CD4-positive, CD25-positive, alpha-beta regulatory T cell (primary cell): ENCODE measurements at regions not wholly inside any gene's neighbourhood (a gene's known extent, or its start where the extent isn't known, plus 50 kb on each side); places are given as distances from the start of the nearest gene placed in this dataset.

Source experiments
- ATAC-seq, 2 donors: fragments of 150-1000 bp; cut with Tn5 transposase; one replicate each; pipeline ENCODE4 v1.10.0; 2021; ENCODE audit warnings: low read depth in 2 of 2, moderate number of reproducible peaks in 2 of 2, moderate library complexity in 1 of 2
- DNase-seq, 3 donors: peaks; one replicate each; pipeline versions ENCODE4 v3.0.0 to v3.0.0-alpha.2; 2012 to 2022; ENCODE audit warnings: mixed read lengths in 1 of 3
- H3K27ac ChIP-seq: one replicate; pipeline ENCODE4 v1.7.0; 2013; ENCODE audit warnings: mild to moderate bottlenecking, low read length; ENCODE audit not compliant: insufficient read depth, poor library complexity, severe bottlenecking
- H3K27me3 ChIP-seq: one replicate; pipeline ENCODE4 v1.7.0; 2013; ENCODE audit warnings: low read length; ENCODE audit not compliant: control insufficient read depth, insufficient read depth
- H3K36me3 ChIP-seq: one replicate; pipeline ENCODE4 v1.7.0; 2013; ENCODE audit warnings: mild to moderate bottlenecking, low read length, moderate library complexity; ENCODE audit not compliant: control insufficient read depth, insufficient read depth
- H3K4me1 ChIP-seq: 2 replicates; pipeline ENCODE4 v1.7.0; 2013; ENCODE audit warnings: mild to moderate bottlenecking, low read length; ENCODE audit not compliant: insufficient read depth, control insufficient read depth, poor library complexity, severe bottlenecking
- H3K4me3 ChIP-seq: one replicate; pipeline ENCODE4 v1.7.0; 2013; ENCODE audit warnings: low read depth, mild to moderate bottlenecking, low read length, moderate library complexity
- H3K9me3 ChIP-seq, 2 experiments: 1 replicate in 1 of 2; 2 replicates in 1 of 2; pipeline ENCODE4 v1.7.0; 2013; ENCODE audit warnings: low read length in 2 of 2, mild to moderate bottlenecking in 1 of 2, moderate library complexity in 1 of 2; ENCODE audit not compliant: control insufficient read depth in 2 of 2
- H3K27ac Mint-ChIP-seq, 3 donors: one replicate each; pipeline ENCODE4 v1.8.0; 2020 to 2022; ENCODE audit warnings: mild to moderate bottlenecking in 3 of 3, mixed read lengths in 3 of 3, moderate library complexity in 2 of 3
- H3K27me3 Mint-ChIP-seq: one replicate; pipeline ENCODE4 v1.8.0; 2022; ENCODE audit warnings: mild to moderate bottlenecking, mixed read lengths
- H3K36me3 Mint-ChIP-seq: one replicate; pipeline ENCODE4 v1.8.0; 2020; ENCODE audit warnings: mixed read lengths
- H3K4me1 Mint-ChIP-seq, 4 donors: one replicate each; pipeline ENCODE4 v1.8.0; 2020 to 2022; ENCODE audit warnings: mixed read lengths in 4 of 4, mild to moderate bottlenecking in 1 of 4
- H3K4me3 Mint-ChIP-seq, 4 donors: one replicate each; pipeline ENCODE4 v1.8.0; 2020 to 2022; ENCODE audit warnings: mild to moderate bottlenecking in 4 of 4, mixed read lengths in 4 of 4, moderate library complexity in 3 of 4
- H3K9me3 Mint-ChIP-seq, 7 donors: one replicate each; pipeline ENCODE4 v1.8.0; 2020 to 2022; ENCODE audit warnings: mixed read lengths in 7 of 7, mild to moderate bottlenecking in 3 of 7, moderate library complexity in 2 of 7

DNA sequence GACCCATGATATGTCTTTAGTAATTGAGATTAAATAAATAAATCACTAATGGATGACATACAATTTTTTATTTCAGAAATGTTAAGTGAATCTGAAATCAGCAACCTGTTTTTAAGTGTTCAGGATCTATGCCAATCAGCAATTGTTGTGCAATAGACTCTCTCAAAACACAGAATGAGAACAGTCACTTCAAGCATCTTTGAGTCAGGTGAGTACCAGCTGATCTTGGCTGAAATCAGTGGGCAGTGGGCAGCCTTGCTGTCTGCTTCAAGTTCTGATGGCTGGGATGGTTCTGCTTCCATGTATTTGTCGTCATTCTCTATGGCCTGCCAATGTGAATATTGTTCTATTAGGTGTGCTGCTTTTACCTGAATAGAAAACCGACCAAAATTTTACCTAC lies 82.3 kb upstream of the NRG3 start:
- Histone ChIP-seq H3K36me3 (no peaks in the 10 kb centered on the region), H3K4me3 (no peak overlapping the region), H3K4me1 (no peaks in the 10 kb centered on the region), H3K27ac (no peak overlapping the region), H3K27me3 (no peaks in the 10 kb centered on the region), H3K9me3 (peaks cover 0 to 4% of the 10 kb centered on the region in 2 experiments)
- Mint-ChIP-seq H3K4me1 (no peaks in the 10 kb centered on the region), H3K9me3 (peaks cover 0 to 10% (median 4%) of the 10 kb centered on the region in 7 donors), H3K36me3 (no peaks in the 10 kb centered on the region), H3K27ac (no peak overlapping the region), H3K4me3 (no peak overlapping the region), H3K27me3 (no peaks in the 10 kb centered on the region)
- DNase-seq = no peak
- no peak for ATAC-seq

DNA sequence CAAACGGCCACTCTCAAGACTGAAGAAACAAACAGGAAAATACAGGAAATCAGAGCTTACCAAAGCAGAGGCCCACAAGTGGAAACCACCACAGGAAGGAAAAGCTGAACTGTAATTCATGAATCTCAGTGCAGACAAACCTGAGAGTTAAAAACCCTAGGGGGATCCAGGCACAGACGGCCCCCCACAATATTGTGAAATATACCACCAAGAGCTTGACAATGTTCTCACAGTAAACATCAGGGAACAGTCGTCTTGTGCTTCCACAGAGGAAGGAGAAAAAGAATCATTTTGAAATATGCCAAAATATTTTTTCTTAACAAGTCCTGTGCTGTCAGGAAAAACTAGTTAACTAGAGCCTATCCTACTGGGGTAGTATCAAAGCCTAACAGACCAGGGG lies 68.2 kb upstream of the NRG3 start:
- H3K27me3 ChIP-seq = no peaks in the 10 kb centered on the region
- H3K27me3 Mint-ChIP-seq = no peaks in the 10 kb centered on the region
- H3K4me1 Mint-ChIP-seq = no peaks in the 10 kb centered on the region
- no peak overlapping the region for H3K27ac ChIP-seq
- no peak for ATAC-seq
- H3K36me3 Mint-ChIP-seq = no peaks in the 10 kb centered on the region
- no peak for DNase-seq
- H3K27ac Mint-ChIP-seq = no peak overlapping the region
- peaks cover 3 to 21% (median 18%) of the 10 kb centered on the region in 7 donors for H3K9me3 Mint-ChIP-seq
- H3K4me3 ChIP-seq = no peak overlapping the region
- H3K9me3 ChIP-seq = peaks cover 2 to 16% of the 10 kb centered on the region in 2 experiments
- no peaks in the 10 kb centered on the region for H3K36me3 ChIP-seq
- H3K4me1 ChIP-seq = no peaks in the 10 kb centered on the region
- H3K4me3 Mint-ChIP-seq = no peak overlapping the region

DNA sequence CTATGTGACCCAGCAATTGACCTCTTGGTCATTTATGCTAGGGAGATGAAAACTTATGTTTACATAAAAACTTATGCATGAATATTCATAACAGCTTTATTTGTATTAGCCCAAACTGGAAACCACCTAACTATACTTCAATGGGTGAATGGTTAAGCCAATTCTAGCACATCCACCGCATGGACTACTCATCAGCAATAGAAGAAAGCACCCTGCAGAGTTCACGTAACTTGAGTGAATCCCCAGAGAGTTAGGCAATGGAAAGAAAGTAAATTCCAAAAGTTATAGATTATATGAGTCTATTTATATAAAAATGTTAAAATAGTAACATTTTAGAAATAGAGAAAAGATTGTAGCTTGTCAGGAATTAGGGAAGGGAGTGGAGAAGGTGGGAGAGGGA lies 60.2 kb upstream of the NRG3 start:
- Mint-ChIP-seq H3K4me1 (no peaks in the 10 kb centered on the region), H3K36me3 (no peaks in the 10 kb centered on the region), H3K27ac (no peak overlapping the region), H3K27me3 (no peaks in the 10 kb centered on the region), H3K9me3 (peaks cover 1 to 8% (median 4%) of the 10 kb centered on the region in 7 donors), H3K4me3 (no peak overlapping the region)
- H3K27me3 ChIP-seq = no peaks in the 10 kb centered on the region
- ATAC-seq = no peak
- no peak overlapping the region for H3K4me3 ChIP-seq
- no peak for DNase-seq
- H3K36me3 ChIP-seq = no peaks in the 10 kb centered on the region
- H3K27ac ChIP-seq = no peak overlapping the region
- no peaks in the 10 kb centered on the region for H3K9me3 ChIP-seq
- H3K4me1 ChIP-seq = no peaks in the 10 kb centered on the region

DNA sequence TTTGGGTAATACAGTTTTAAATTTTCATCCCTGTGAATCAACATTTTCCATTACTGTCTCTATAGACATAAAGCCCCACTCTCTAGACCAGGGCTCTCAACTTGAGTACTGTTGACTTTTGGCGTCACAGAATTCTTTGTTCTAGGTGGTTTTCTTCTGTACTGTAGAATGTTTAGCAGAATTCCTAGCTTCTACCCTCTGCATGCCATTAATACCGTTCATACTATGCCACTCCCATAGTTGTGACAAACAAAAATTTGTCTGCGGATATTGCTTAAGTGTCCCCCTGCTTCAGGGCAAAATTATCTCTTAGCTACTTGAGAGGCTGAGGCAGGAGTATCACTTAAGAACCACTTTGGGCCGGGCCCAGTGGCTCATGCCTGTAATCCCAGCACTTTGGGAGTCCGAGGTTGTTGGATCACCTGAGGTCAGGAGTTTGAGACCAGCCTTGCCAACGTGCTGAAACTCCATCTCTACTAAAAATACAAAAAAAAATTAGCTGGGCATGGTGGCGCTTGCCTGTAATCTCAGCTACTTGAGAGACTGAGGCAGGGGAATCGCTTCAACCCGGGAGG lies 57.3 kb upstream of the NRG3 start:
- no peaks in the 10 kb centered on the region for H3K27me3 Mint-ChIP-seq
- H3K4me3 Mint-ChIP-seq = no peak overlapping the region
- Histone ChIP-seq H3K27me3 (no peaks in the 10 kb centered on the region), H3K4me3 (no peak overlapping the region), H3K9me3 (no peaks in the 10 kb centered on the region), H3K4me1 (no peaks in the 10 kb centered on the region), H3K27ac (no peak overlapping the region), H3K36me3 (no peaks in the 10 kb centered on the region)
- ATAC-seq (no peak), DNase-seq (no peak)
- no peaks in the 10 kb centered on the region for H3K4me1 Mint-ChIP-seq
- H3K27ac Mint-ChIP-seq = no peak overlapping the region
- no peaks in the 10 kb centered on the region for H3K36me3 Mint-ChIP-seq
- H3K9me3 Mint-ChIP-seq = peaks cover 0 to 6% (median 2%) of the 10 kb centered on the region in 7 donors

DNA sequence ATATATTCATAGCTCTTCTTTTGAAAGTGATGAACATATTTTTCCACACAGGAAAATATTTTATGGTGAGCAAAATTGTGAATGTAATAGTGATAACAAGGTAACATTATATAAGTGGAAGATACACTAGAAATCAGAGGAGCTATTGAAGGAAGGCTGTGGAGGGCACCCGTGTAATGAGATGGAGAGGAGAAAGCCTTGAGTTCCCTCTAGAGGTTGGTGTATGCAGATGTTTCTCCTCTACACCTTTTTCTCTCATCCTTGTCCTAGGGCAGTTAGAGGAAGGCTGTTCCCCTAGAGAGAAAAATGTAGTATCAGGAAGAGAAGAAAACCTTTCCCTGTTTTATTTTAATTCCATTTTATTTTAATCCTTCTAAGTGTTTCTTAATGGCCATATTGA lies 54.6 kb upstream of the NRG3 start:
- H3K9me3 ChIP-seq = no peaks in the 10 kb centered on the region
- Mint-ChIP-seq H3K27ac (no peak overlapping the region), H3K4me3 (no peak overlapping the region), H3K4me1 (no peaks in the 10 kb centered on the region), H3K9me3 (peaks cover 0 to 8% (median 2%) of the 10 kb centered on the region in 7 donors), H3K27me3 (no peaks in the 10 kb centered on the region), H3K36me3 (no peaks in the 10 kb centered on the region)
- DNase-seq = peak in 2 of 3 donors; percentile 6 to 14
- no peak overlapping the region for H3K27ac ChIP-seq
- no peak for ATAC-seq
- no peak overlapping the region for H3K4me3 ChIP-seq
- no peaks in the 10 kb centered on the region for H3K36me3 ChIP-seq
- H3K4me1 ChIP-seq = no peaks in the 10 kb centered on the region
- no peaks in the 10 kb centered on the region for H3K27me3 ChIP-seq
